ENCODE measurements at regions not wholly inside any gene's neighbourhood (a gene's known extent, or its start where the extent isn't known, plus 50 kb on each side); places are given as distances from the start of the nearest gene placed in this dataset.

DNA sequence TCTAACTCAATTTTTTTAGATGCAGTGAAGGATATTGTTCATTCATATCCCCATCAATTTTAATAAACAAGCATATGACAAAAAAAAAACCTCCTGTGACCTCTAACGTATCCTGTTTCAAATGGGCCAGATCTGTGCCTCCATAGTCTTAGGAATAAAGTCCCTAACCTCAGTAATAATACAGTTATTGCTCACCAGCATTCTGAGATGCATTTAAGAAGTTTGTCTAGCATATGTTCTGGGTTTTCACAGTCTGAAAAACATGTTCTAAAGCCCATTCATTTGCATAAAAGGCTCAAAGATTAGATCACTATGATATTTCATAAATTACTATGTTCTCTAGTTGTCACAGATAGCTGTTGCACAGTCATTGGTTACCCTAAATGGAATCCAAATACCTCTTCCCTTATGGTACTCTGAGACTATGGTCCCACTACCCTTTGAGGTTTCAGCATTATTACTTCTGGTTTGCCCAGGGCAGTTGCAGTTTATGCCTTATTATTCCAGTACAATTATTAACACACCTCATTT is 190.1 kb downstream of the ZIC4 start:
- 71% methylated on average over 1 of the region's 1 CpG for WGBS
- no peak overlapping the region for H3K27ac ChIP-seq
- no peak for DNase-seq (ENCODE audit: low spot score in 2 of 2)
- H3K4me1 ChIP-seq: no peaks in the 10 kb centered on the region
- H3K36me3 ChIP-seq: no peaks in the 10 kb centered on the region
- H3K27me3 ChIP-seq: no peaks in the 10 kb centered on the region
- H3K4me3 ChIP-seq: no peak overlapping the region
- TF ChIP-seq, protein P1, sequence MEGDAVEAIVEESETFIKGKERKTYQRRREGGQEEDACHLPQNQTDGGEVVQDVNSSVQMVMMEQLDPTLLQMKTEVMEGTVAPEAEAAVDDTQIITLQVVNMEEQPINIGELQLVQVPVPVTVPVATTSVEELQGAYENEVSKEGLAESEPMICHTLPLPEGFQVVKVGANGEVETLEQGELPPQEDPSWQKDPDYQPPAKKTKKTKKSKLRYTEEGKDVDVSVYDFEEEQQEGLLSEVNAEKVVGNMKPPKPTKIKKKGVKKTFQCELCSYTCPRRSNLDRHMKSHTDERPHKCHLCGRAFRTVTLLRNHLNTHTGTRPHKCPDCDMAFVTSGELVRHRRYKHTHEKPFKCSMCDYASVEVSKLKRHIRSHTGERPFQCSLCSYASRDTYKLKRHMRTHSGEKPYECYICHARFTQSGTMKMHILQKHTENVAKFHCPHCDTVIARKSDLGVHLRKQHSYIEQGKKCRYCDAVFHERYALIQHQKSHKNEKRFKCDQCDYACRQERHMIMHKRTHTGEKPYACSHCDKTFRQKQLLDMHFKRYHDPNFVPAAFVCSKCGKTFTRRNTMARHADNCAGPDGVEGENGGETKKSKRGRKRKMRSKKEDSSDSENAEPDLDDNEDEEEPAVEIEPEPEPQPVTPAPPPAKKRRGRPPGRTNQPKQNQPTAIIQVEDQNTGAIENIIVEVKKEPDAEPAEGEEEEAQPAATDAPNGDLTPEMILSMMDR (IDR thresholded peaks at IDR 0.05): no peak
- TF ChIP-seq POLR2A (IDR thresholded peaks at IDR 0.05): no peak
- TF ChIP-seq POLR2AphosphoS5 (IDR thresholded peaks at IDR 0.05): no peak
- no peaks in the 10 kb centered on the region for H3K9me3 ChIP-seq

DNA sequence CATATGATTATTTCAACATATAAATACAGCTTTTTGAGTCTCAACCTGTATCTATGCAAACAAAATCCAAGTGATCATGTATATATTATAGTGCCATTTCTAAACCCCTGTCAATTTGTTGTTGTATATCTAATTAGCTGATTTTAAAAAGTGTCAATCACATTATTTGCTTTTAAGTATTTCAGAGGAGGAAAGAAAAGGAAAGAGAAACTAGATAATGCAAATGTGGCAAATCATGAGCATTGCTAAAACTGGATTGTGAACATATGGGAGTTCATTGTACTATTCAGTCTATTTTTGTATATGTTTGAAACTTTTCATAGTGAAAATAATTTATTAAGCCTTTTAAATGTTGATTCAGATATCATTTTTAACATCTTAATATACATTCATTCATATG is 190.7 kb downstream of the ZIC4 start:
- DNase-seq (ENCODE audit: low spot score in 2 of 2): no peak
- Histone ChIP-seq H3K36me3 (no peaks in the 10 kb centered on the region), H3K9me3 (no peaks in the 10 kb centered on the region), H3K4me3 (no peak overlapping the region), H3K4me1 (no peaks in the 10 kb centered on the region), H3K27ac (no peak overlapping the region), H3K27me3 (no peaks in the 10 kb centered on the region)
- TF ChIP-seq EP300 (IDR thresholded peaks at IDR 0.05): no peak
- TF ChIP-seq, protein P1 (IDR thresholded peaks at IDR 0.05): no peak
- TF ChIP-seq POLR2A (IDR thresholded peaks at IDR 0.05): no peak
- no peak for TF ChIP-seq POLR2AphosphoS5 (IDR thresholded peaks at IDR 0.05)

DNA sequence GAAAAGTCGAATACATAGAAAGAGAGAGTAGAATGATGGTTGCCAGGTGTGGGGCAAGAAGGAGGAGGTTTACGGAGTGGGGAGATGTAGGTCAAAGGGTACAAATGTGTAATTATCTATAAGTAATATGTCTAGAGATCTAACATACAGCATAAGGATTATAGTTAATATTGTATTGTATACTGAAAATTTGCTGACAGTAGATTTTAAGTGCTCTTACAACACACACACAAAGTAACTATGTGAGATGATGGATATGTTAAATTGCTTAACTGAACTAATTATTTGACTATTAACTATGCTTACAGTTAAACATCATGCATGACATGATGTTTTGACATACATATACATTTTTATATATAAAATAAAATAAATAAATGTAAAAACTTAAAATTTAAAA is 192.7 kb downstream of the ZIC4 start:
- no peak for DNase-seq (ENCODE audit: low spot score in 2 of 2)
- no peaks in the 10 kb centered on the region for H3K36me3 ChIP-seq
- H3K4me1 ChIP-seq: no peaks in the 10 kb centered on the region
- no peak overlapping the region for H3K27ac ChIP-seq
- H3K27me3 ChIP-seq: no peaks in the 10 kb centered on the region
- no peaks in the 10 kb centered on the region for H3K9me3 ChIP-seq
- H3K4me3 ChIP-seq: no peak overlapping the region
- WGBS: 87% methylated on average over 2 of the region's 2 CpGs
- TF ChIP-seq POLR2A (IDR thresholded peaks at IDR 0.05) (no peak), POLR2AphosphoS5 (IDR thresholded peaks at IDR 0.05) (no peak), EP300 (IDR thresholded peaks at IDR 0.05) (no peak)
- TF ChIP-seq, protein P1 (IDR thresholded peaks at IDR 0.05): no peak

DNA sequence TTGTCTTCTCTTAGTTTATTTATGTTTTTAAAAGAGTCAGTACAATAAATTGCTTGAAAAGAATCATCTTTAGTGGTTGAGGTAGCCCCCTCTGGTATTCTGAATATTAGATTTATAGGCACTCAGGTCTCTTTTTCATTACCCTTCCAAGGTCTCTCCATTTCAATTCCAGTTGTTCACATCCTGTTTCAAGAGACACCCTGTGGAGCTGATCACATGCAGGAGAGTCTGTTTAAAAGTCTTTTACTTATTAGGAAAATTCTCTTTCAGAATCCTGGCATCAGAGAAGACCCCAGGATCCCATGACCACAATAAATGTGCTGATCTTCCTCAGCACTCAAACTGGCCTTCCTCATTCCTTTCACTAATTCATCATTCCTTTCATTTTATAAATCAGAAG is 195.7 kb downstream of the ZIC4 start:
- no peaks in the 10 kb centered on the region for H3K36me3 ChIP-seq
- H3K27me3 ChIP-seq: no peaks in the 10 kb centered on the region
- no peak for DNase-seq (ENCODE audit: low spot score in 2 of 2)
- no peak overlapping the region for H3K27ac ChIP-seq
- H3K4me1 ChIP-seq: no peaks in the 10 kb centered on the region
- TF ChIP-seq POLR2AphosphoS5 (IDR thresholded peaks at IDR 0.05): no peak
- no peak for TF ChIP-seq EP300 (IDR thresholded peaks at IDR 0.05)
- TF ChIP-seq POLR2A (IDR thresholded peaks at IDR 0.05): no peak
- TF ChIP-seq, protein P1 (IDR thresholded peaks at IDR 0.05): no peak
- H3K9me3 ChIP-seq: no peaks in the 10 kb centered on the region
- no peak overlapping the region for H3K4me3 ChIP-seq

- TF ChIP-seq POLR2A (IDR thresholded peaks at IDR 0.05): no peak
- no peak for TF ChIP-seq EP300 (IDR thresholded peaks at IDR 0.05)
- TF ChIP-seq, protein P1 (IDR thresholded peaks at IDR 0.05): no peak
- TF ChIP-seq POLR2AphosphoS5 (IDR thresholded peaks at IDR 0.05): no peak
- no peak overlapping the region for H3K27ac ChIP-seq
- H3K4me3 ChIP-seq: no peak overlapping the region
- 88% methylated on average over 5 of the region's 5 CpGs for WGBS
- no peaks in the 10 kb centered on the region for H3K4me1 ChIP-seq
- H3K27me3 ChIP-seq: no peaks in the 10 kb centered on the region
- no peaks in the 10 kb centered on the region for H3K9me3 ChIP-seq
- no peak for DNase-seq (ENCODE audit: low spot score in 2 of 2)
- no peaks in the 10 kb centered on the region for H3K36me3 ChIP-seq
These were observed 205.3 kb downstream of the ZIC4 start for GRCh38 chr3:147201086-147201485.

All from suprapubic skin (tissue), 4 donors.